Type B pancreatic cell (in vitro differentiated cells): ENCODE measurements at regions not wholly inside any gene's neighbourhood (a gene's known extent, or its start where the extent isn't known, plus 50 kb on each side); places are given as distances from the start of the nearest gene placed in this dataset.
"Not testable (repeated sequence)": the region's sequence is repeated elsewhere in the genome, so short reads cannot be mapped to it uniquely, and the experiment has no call there.

Experiments used
- DNase-seq: peaks from one replicate; pipeline ENCODE4 v3.0.0; 2021; ENCODE audit warnings: mixed read lengths; ENCODE audit not compliant: unreplicated experiment; ENCODE audit errors: extremely low spot score
- H3K27ac Mint-ChIP-seq: 2 replicates; pipeline ENCODE4 v1.8.0; 2021; ENCODE audit warnings: mild to moderate bottlenecking, mixed read lengths
- H3K27me3 Mint-ChIP-seq: 2 replicates; pipeline ENCODE4 v1.8.0; 2021; ENCODE audit warnings: mixed read lengths
- H3K36me3 Mint-ChIP-seq: 2 replicates; pipeline ENCODE4 v1.8.0; 2021; ENCODE audit warnings: mixed read lengths
- H3K4me1 Mint-ChIP-seq: one replicate; pipeline ENCODE4 v1.8.0; 2021; ENCODE audit warnings: mixed read lengths; ENCODE audit not compliant: unreplicated experiment
- H3K4me3 Mint-ChIP-seq: 2 replicates; pipeline ENCODE4 v1.8.0; 2021; ENCODE audit warnings: mild to moderate bottlenecking, mixed read lengths
- H3K9me3 Mint-ChIP-seq: 2 replicates; pipeline ENCODE4 v1.8.0; 2021; ENCODE audit warnings: mixed read lengths
- CTCF ChIP-seq: fragments of 200-600 bp; sonication (generic); conservative IDR thresholded peaks from 2 replicates; pipeline ENCODE4 v1.5.0; 2021; ENCODE audit warnings: antibody characterized with exemption, mild to moderate bottlenecking

DNA sequence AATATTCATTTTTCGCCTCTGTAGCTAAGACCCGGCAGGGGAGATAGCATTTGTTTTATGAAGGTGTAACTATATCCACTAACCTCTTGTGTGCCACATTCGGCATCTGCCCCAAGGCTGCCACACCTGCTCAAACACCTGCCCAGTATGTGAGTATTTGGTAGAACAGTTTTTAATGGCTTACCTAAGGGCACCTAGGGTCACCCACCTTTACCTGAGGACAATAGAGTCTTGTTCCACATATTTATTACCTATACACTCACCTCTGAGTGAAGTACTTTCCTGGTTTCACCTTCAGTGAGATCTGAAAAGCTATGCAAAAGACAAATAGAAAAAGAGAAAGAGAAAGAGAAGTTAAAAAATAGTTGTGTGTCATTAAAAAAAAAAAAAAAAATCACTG, 68.0 kb upstream of the PIP5K1B start:
- no peak for DNase-seq
- Mint-ChIP-seq H3K4me3 (no peak overlapping the region), H3K9me3 (no peaks in the 10 kb centered on the region), H3K4me1 (no peaks in the 10 kb centered on the region), H3K27me3 (no peaks in the 10 kb centered on the region), H3K36me3 (no peaks in the 10 kb centered on the region), H3K27ac (peak overlapping the region; percentile 68)
- TF ChIP-seq CTCF, result no peak

GRCh38 chr9:68639261-68639660, 65.8 kb upstream of the PIP5K1B start:
- H3K4me3 Mint-ChIP-seq, H3K27ac Mint-ChIP-seq, DNase-seq, H3K27me3 Mint-ChIP-seq, H3K9me3 Mint-ChIP-seq, H3K4me1 Mint-ChIP-seq, H3K36me3 Mint-ChIP-seq: not testable (repeated sequence)

GRCh38 chr9:68640421-68641089, 64.5 kb upstream of the PIP5K1B start:
- no peaks in the 10 kb centered on the region for H3K9me3 Mint-ChIP-seq
- H3K27me3 Mint-ChIP-seq, result no peaks in the 10 kb centered on the region
- no peak for TF ChIP-seq CTCF
- H3K4me1 Mint-ChIP-seq, result no peaks in the 10 kb centered on the region
- H3K4me3 Mint-ChIP-seq, result no peak overlapping the region
- DNase-seq, result no peak
- H3K36me3 Mint-ChIP-seq, result no peaks in the 10 kb centered on the region
- no peak overlapping the region for H3K27ac Mint-ChIP-seq

- no peak for TF ChIP-seq CTCF
- Mint-ChIP-seq H3K4me3 (no peak overlapping the region), H3K27ac (no peak overlapping the region), H3K4me1 (no peaks in the 10 kb centered on the region), H3K27me3 (peaks cover 4% of the 10 kb centered on the region), H3K9me3 (no peaks in the 10 kb centered on the region), H3K36me3 (no peaks in the 10 kb centered on the region)
- no peak for DNase-seq
Observed at GRCh38 chr9:68643901-68644809, 60.9 kb upstream of the PIP5K1B start.

- no peaks in the 10 kb centered on the region for H3K9me3 Mint-ChIP-seq
- TF ChIP-seq CTCF, result no peak
- H3K4me1 Mint-ChIP-seq, result no peaks in the 10 kb centered on the region
- DNase-seq, result no peak
- peaks cover 4% of the 10 kb centered on the region for H3K27me3 Mint-ChIP-seq
- no peak overlapping the region for H3K4me3 Mint-ChIP-seq
- no peak overlapping the region for H3K27ac Mint-ChIP-seq
- H3K36me3 Mint-ChIP-seq, result no peaks in the 10 kb centered on the region
Observed at GRCh38 chr9:68644831-68645230, 60.2 kb upstream of the PIP5K1B start.

DNA sequence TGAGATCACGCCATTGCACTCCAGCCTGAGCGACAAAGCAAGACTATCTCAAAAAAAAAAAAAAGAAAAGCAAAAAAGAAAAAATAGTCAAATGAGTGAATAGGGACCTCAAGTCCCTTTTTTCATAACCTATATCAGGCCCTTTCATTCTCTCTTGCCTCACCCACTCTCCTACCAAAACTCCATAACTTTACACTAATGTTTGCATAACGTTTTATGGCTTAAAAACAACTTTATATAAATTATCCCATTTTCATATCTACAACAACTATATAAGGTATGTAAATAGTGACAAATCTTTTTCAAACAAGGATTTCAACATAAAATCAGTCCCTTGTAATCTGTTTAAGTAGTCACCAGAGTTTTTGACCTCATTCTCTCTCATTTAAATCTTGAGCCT, 56.9 kb upstream of the PIP5K1B start:
- Mint-ChIP-seq H3K27ac (no peak overlapping the region), H3K36me3 (no peaks in the 10 kb centered on the region), H3K4me3 (no peak overlapping the region), H3K4me1 (no peaks in the 10 kb centered on the region), H3K9me3 (no peaks in the 10 kb centered on the region), H3K27me3 (peaks cover 4% of the 10 kb centered on the region)
- TF ChIP-seq CTCF, result no peak
- no peak for DNase-seq
